ENCODE measurements at regions not wholly inside any gene's neighbourhood (a gene's known extent, or its start where the extent isn't known, plus 50 kb on each side); places are given as distances from the start of the nearest gene placed in this dataset.

DNA sequence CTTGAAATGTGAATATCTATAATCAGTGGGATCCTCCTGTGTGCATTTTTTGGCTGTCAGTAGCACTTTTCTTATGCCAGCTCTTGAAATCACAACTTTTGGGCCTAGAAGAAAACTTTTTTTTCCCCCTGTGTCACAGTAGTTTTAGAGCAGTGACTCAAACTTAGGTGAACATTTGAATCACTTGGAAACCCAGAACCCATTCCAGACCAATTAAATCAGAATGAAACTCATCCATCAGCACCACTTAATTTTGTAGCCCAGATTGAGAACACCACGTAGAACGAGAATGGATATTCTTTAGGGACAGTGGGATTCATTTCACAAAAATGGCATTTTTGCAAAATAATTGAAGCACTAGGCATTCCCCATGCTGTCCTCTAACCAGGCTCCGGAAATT, 224.8 kb upstream of the NANOGP8 start:
- Histone ChIP-seq H3K27me3 (ENCODE audit: insufficient read depth, poor library complexity, severe bottlenecking) (no peaks in the 10 kb centered on the region), H3K27ac (ENCODE audit: poor library complexity, severe bottlenecking) (peak overlapping the region; percentile 96), H3K36me3 (ENCODE audit: low read depth) (no peaks in the 10 kb centered on the region), H3K9me3 (ENCODE audit: severe bottlenecking) (no peaks in the 10 kb centered on the region), H3K4me1 (ENCODE audit: insufficient read depth, poor library complexity, severe bottlenecking) (peaks cover 54% of the 10 kb centered on the region), H3K4me3 (ENCODE audit: severe bottlenecking) (no peak overlapping the region)
- DNase-seq (ENCODE audit: low spot score), result no peak
- TF ChIP-seq, protein P1, sequence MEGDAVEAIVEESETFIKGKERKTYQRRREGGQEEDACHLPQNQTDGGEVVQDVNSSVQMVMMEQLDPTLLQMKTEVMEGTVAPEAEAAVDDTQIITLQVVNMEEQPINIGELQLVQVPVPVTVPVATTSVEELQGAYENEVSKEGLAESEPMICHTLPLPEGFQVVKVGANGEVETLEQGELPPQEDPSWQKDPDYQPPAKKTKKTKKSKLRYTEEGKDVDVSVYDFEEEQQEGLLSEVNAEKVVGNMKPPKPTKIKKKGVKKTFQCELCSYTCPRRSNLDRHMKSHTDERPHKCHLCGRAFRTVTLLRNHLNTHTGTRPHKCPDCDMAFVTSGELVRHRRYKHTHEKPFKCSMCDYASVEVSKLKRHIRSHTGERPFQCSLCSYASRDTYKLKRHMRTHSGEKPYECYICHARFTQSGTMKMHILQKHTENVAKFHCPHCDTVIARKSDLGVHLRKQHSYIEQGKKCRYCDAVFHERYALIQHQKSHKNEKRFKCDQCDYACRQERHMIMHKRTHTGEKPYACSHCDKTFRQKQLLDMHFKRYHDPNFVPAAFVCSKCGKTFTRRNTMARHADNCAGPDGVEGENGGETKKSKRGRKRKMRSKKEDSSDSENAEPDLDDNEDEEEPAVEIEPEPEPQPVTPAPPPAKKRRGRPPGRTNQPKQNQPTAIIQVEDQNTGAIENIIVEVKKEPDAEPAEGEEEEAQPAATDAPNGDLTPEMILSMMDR (IDR thresholded peaks at IDR 0.05; ENCODE audit: poor library complexity, severe bottlenecking), result no peak
- ATAC-seq (ENCODE audit: low read depth), result no peak

DNA sequence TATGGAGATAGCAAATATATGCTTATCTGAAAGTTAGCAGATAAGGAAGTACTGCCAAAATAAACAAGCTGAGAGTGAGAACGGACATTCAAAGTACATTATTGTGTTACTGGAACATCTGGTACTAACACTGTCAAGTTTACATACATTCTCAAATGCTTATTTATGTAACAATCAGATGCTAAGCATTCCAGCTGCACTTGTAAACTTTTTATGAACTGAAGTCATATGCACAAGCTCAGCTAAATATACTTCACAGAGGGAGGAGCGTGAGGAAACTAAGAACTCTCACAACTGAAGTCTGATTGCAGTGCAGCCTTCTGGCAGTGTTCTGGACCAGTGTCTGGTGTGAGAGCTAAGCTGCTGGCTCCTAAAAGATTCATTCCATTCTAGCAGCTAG, 223.7 kb upstream of the NANOGP8 start:
- no peaks in the 10 kb centered on the region for H3K9me3 ChIP-seq (ENCODE audit: severe bottlenecking)
- DNase-seq (ENCODE audit: low spot score) (no peak), ATAC-seq (ENCODE audit: low read depth) (peak; percentile 39)
- peaks cover 61% of the 10 kb centered on the region for H3K4me1 ChIP-seq (ENCODE audit: insufficient read depth, poor library complexity, severe bottlenecking)
- no peak overlapping the region for H3K4me3 ChIP-seq (ENCODE audit: severe bottlenecking)
- TF ChIP-seq, protein P1 (IDR thresholded peaks at IDR 0.05; ENCODE audit: poor library complexity, severe bottlenecking), result no peak
- no peaks in the 10 kb centered on the region for H3K36me3 ChIP-seq (ENCODE audit: low read depth)
- peak overlapping the region; percentile 96 for H3K27ac ChIP-seq (ENCODE audit: poor library complexity, severe bottlenecking)
- H3K27me3 ChIP-seq (ENCODE audit: insufficient read depth, poor library complexity, severe bottlenecking), result no peaks in the 10 kb centered on the region

DNA sequence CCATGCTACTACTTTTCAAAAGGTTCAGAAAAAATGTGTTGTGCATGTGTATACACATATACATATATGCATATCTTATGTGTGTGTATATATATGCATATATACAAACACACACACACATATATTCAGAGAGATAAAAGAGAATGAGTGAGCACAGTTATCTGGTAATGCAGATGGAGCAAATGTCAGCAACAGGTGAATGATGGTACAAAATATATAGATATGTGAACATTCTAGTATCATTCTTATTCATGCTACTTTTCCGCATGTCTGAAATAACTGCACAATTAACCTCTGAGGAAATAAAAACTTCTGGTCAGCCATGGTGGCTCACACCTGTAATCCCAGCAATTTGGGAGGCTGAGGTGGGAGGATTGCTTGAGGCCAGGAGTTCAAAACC, 222.6 kb upstream of the NANOGP8 start:
- H3K4me3 ChIP-seq (ENCODE audit: severe bottlenecking), result no peak overlapping the region
- H3K27ac ChIP-seq (ENCODE audit: poor library complexity, severe bottlenecking), result peak overlapping the region; percentile 96
- ATAC-seq (ENCODE audit: low read depth), result no peak
- no peaks in the 10 kb centered on the region for H3K27me3 ChIP-seq (ENCODE audit: insufficient read depth, poor library complexity, severe bottlenecking)
- peaks cover 61% of the 10 kb centered on the region for H3K4me1 ChIP-seq (ENCODE audit: insufficient read depth, poor library complexity, severe bottlenecking)
- no peaks in the 10 kb centered on the region for H3K36me3 ChIP-seq (ENCODE audit: low read depth)
- no peaks in the 10 kb centered on the region for H3K9me3 ChIP-seq (ENCODE audit: severe bottlenecking)
- TF ChIP-seq, protein P1 (IDR thresholded peaks at IDR 0.05; ENCODE audit: poor library complexity, severe bottlenecking), result no peak
- no peak for DNase-seq (ENCODE audit: low spot score)

DNA sequence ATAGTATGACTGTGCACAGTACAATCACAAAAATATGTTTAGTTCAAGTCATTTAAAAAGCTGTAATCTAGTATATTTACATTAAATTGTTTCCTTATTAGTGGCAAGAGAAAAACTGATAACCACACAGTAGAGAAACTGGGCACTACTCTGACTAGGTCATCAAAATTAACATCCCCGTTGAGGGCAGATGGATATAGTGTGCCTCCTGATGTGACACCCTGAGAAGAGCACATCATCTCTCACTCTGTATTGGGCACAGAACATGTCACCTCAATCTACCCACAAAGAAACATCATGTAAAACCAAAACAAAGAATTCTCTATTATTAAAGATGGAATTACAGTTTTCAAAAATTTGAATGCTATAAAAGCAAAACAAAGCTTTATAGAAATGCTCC, 221.9 kb upstream of the NANOGP8 start:
- ATAC-seq (ENCODE audit: low read depth), result no peak

DNA sequence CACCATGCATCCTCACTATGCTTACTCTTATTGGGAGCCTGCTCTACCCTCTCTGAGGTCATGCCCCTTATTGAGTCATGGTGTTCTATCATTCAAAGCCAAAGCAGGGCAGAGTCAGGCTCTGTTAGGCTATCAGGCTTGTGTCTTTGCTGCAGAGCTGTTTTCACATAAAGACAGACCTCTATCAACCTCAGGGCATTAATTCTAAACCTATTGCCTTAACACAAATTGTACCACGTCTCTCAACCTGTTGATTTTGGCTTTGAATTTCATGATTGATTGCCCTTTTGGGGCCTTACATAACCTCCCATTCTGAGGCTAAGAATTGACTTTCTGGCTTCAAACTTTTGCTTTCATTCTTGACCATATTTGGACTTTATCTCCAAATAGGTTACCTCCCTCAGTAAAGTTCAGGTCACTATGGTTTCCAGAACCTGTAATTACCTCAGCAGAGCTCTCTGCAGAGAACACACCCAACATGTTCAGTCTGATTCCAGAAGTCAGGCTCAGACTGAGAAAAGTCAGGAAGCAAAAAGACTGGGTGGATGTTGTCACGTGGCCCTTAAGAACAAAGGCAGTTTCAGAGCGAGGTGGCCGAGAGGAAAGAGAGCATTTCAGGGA, 221.4 kb upstream of the NANOGP8 start:
- Histone ChIP-seq H3K4me3 (ENCODE audit: severe bottlenecking) (no peak overlapping the region), H3K9me3 (ENCODE audit: severe bottlenecking) (no peaks in the 10 kb centered on the region), H3K4me1 (ENCODE audit: insufficient read depth, poor library complexity, severe bottlenecking) (peaks cover 61% of the 10 kb centered on the region), H3K27me3 (ENCODE audit: insufficient read depth, poor library complexity, severe bottlenecking) (no peaks in the 10 kb centered on the region), H3K27ac (ENCODE audit: poor library complexity, severe bottlenecking) (peak overlapping the region; percentile 96), H3K36me3 (ENCODE audit: low read depth) (no peaks in the 10 kb centered on the region)
- peak; percentile 86 for ATAC-seq (ENCODE audit: low read depth)
- DNase-seq (ENCODE audit: low spot score), result no peak
- TF ChIP-seq, protein P1 (IDR thresholded peaks at IDR 0.05; ENCODE audit: poor library complexity, severe bottlenecking), result no peak

More for the DNA sequence above, 221.9 kb upstream of the NANOGP8 start:
- H3K9me3 ChIP-seq (ENCODE audit: severe bottlenecking), result no peaks in the 10 kb centered on the region
- peak overlapping the region; percentile 96 for H3K27ac ChIP-seq (ENCODE audit: poor library complexity, severe bottlenecking)
- H3K27me3 ChIP-seq (ENCODE audit: insufficient read depth, poor library complexity, severe bottlenecking), result no peaks in the 10 kb centered on the region
- H3K36me3 ChIP-seq (ENCODE audit: low read depth), result no peaks in the 10 kb centered on the region
- TF ChIP-seq, protein P1 (IDR thresholded peaks at IDR 0.05; ENCODE audit: poor library complexity, severe bottlenecking), result no peak
- H3K4me3 ChIP-seq (ENCODE audit: severe bottlenecking), result no peak overlapping the region
- peaks cover 61% of the 10 kb centered on the region for H3K4me1 ChIP-seq (ENCODE audit: insufficient read depth, poor library complexity, severe bottlenecking)
- no peak for DNase-seq (ENCODE audit: low spot score)
